ENCODE measurements at regions not wholly inside any gene's neighbourhood (a gene's known extent, or its start where the extent isn't known, plus 50 kb on each side); places are given as distances from the start of the nearest gene placed in this dataset.

DNA sequence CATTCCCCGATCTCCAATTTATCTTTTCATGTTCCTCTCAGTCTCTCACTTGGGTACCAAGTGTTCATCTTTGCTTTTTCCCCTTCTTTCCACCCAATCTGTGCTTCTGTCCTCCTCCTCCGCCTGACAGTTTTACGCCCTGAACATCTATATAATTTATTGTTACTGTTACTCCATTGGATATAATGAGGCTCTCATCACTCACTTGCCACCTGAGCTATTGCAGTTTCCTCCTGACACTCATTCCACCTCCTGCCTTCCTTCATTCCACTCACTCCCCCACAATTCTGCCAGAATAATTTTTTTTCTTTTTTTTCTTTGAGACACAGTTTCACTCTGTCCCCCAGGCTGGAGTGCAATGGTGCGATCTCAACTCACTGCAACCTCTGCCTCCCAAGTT lies 77.6 kb upstream of the SORBS2 start:
- POLR2A ChIA-PET, result no interaction called here
- Histone ChIP-seq H3K4me3 (ENCODE audit: low read length) (no peak overlapping the region), H3K27ac (ENCODE audit: low read depth, low read length) (no peak overlapping the region), H3K27me3 (ENCODE audit: control insufficient read depth in 2 of 2, insufficient read depth in 2 of 2, low read length in 2 of 2) (no peaks in the 10 kb centered on the region), H3K36me3 (ENCODE audit: control insufficient read depth in 2 of 3, insufficient read depth in 3 of 3, low read length in 3 of 3) (no peaks in the 10 kb centered on the region), H3K9me3 (ENCODE audit: control insufficient read depth in 2 of 3, low read length in 3 of 3) (peaks cover 0 to 3% (median 0%) of the 10 kb centered on the region in 3 experiments), H3K4me1 (ENCODE audit: control insufficient read depth in 2 of 2, insufficient read depth in 2 of 2, low read length in 2 of 2) (no peaks in the 10 kb centered on the region)
- Mint-ChIP-seq H3K9me3 (peaks cover 0 to 18% (median 5%) of the 10 kb centered on the region in 11 donors), H3K4me1 (peaks cover 0 to 5% (median 0%) of the 10 kb centered on the region in 7 donors), H3K4me3 (no peak overlapping the region), H3K36me3 (peaks cover 0 to 5% (median 0%) of the 10 kb centered on the region in 5 donors), H3K27me3 (peaks cover 5 to 50% (median 13%) of the 10 kb centered on the region in 5 donors), H3K27ac (no peak overlapping the region)
- DNase-seq, result no peak
- intact Hi-C loops (cut with micrococcal nuclease), result no loop called here
- CTCF ChIA-PET, result no interaction called here
- ATAC-seq, result no peak

DNA sequence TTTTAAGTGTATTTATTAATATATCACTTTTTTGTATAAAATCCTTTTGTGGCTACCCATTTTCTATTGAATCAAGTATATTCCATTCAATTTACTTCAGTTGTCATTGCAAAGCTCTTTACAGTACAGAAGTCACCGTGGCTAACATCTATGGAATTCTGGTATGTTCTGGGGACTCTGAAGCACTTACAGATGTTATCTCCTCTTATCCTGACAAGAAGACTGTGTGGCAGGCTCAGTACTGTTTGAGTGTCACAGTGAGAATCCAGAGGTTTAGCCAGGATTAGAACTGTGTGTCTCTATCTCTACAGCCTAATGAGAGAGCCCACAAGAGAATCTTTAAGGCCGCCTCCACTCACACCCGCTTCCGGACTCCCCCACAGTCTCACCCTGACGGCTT lies 78.2 kb upstream of the SORBS2 start:
- Mint-ChIP-seq H3K27ac (no peak overlapping the region), H3K27me3 (peaks cover 5 to 49% (median 13%) of the 10 kb centered on the region in 5 donors), H3K9me3 (peaks cover 0 to 18% (median 5%) of the 10 kb centered on the region in 11 donors), H3K36me3 (peaks cover 0 to 5% (median 0%) of the 10 kb centered on the region in 5 donors), H3K4me1 (peaks cover 0 to 5% (median 0%) of the 10 kb centered on the region in 7 donors), H3K4me3 (no peak overlapping the region)
- Histone ChIP-seq H3K4me3 (ENCODE audit: low read length) (no peak overlapping the region), H3K27ac (ENCODE audit: low read depth, low read length) (no peak overlapping the region), H3K4me1 (ENCODE audit: control insufficient read depth in 2 of 2, insufficient read depth in 2 of 2, low read length in 2 of 2) (no peaks in the 10 kb centered on the region), H3K36me3 (ENCODE audit: control insufficient read depth in 2 of 3, insufficient read depth in 3 of 3, low read length in 3 of 3) (no peaks in the 10 kb centered on the region), H3K27me3 (ENCODE audit: control insufficient read depth in 2 of 2, insufficient read depth in 2 of 2, low read length in 2 of 2) (no peaks in the 10 kb centered on the region), H3K9me3 (ENCODE audit: control insufficient read depth in 2 of 3, low read length in 3 of 3) (peaks cover 0 to 3% (median 0%) of the 10 kb centered on the region in 3 experiments)
- no peak for ATAC-seq
- DNase-seq, result no peak
- intact Hi-C loops (cut with micrococcal nuclease), result no loop called here
- ChIA-PET POLR2A (no interaction called here), CTCF (no interaction called here)

DNA sequence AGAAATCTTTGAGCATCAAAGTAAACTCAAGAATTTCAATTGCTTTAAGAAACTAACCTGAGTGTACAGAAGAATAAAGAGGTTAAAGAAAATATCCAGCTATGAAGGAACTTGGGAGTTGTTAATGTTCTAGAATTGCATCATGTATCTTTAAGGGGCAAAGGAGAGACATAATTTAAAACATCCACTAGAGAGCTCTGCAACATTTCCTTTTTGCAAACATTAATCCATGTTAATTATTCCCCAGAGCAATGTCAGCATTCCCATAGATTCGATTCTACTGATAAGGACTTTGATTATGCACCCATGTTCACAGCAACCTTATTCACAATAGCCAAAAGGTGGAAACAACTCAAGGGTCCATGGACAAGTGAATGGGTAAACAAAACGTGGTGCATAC lies 80.2 kb upstream of the SORBS2 start:
- Histone ChIP-seq H3K9me3 (ENCODE audit: control insufficient read depth in 2 of 3, low read length in 3 of 3) (peaks cover 0 to 3% (median 0%) of the 10 kb centered on the region in 3 experiments), H3K27ac (ENCODE audit: low read depth, low read length) (no peak overlapping the region), H3K36me3 (ENCODE audit: control insufficient read depth in 2 of 3, insufficient read depth in 3 of 3, low read length in 3 of 3) (no peaks in the 10 kb centered on the region), H3K4me1 (ENCODE audit: control insufficient read depth in 2 of 2, insufficient read depth in 2 of 2, low read length in 2 of 2) (no peaks in the 10 kb centered on the region), H3K4me3 (ENCODE audit: low read length) (no peak overlapping the region), H3K27me3 (ENCODE audit: control insufficient read depth in 2 of 2, insufficient read depth in 2 of 2, low read length in 2 of 2) (no peaks in the 10 kb centered on the region)
- DNase-seq, result no peak
- Mint-ChIP-seq H3K27ac (no peak overlapping the region), H3K4me3 (no peak overlapping the region), H3K27me3 (peaks cover 3 to 40% (median 5%) of the 10 kb centered on the region in 5 donors), H3K36me3 (peaks cover 0 to 5% (median 0%) of the 10 kb centered on the region in 5 donors), H3K4me1 (peaks cover 0 to 1% (median 0%) of the 10 kb centered on the region in 7 donors), H3K9me3 (peaks cover 0 to 18% (median 5%) of the 10 kb centered on the region in 11 donors)
- POLR2A ChIA-PET, result no interaction called here
- CTCF ChIA-PET, result no interaction called here
- intact Hi-C loops (cut with micrococcal nuclease), result no loop called here
- ATAC-seq, result no peak

DNA sequence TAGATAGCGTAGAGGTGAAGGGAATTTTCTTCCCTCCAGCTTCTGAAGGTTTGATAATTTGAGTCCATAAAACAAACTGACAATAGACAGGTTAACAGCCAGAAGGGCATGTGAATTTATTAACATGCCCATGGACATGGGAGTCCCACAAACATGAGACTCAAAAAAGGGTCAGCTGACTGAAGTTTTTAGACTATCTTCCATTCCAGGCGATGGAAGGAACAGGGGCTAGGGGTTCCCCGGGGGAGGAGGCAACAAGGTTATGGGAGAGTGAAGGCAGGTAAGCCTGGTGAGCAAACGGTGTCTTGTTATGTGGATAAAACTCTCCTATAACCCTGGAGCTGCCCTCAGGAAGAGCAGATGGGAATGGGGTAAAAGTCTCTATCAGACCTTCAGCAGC lies 81.5 kb upstream of the SORBS2 start:
- ATAC-seq (no peak), DNase-seq (no peak)
- Mint-ChIP-seq H3K4me3 (no peak overlapping the region), H3K36me3 (peaks cover 0 to 5% (median 0%) of the 10 kb centered on the region in 5 donors), H3K9me3 (peaks cover 0 to 12% (median 3%) of the 10 kb centered on the region in 11 donors), H3K27me3 (peaks cover 1 to 34% (median 5%) of the 10 kb centered on the region in 5 donors), H3K27ac (no peak overlapping the region), H3K4me1 (no peaks in the 10 kb centered on the region)
- Histone ChIP-seq H3K27me3 (ENCODE audit: control insufficient read depth in 2 of 2, insufficient read depth in 2 of 2, low read length in 2 of 2) (no peaks in the 10 kb centered on the region), H3K27ac (ENCODE audit: low read depth, low read length) (no peak overlapping the region), H3K4me3 (ENCODE audit: low read length) (no peak overlapping the region), H3K36me3 (ENCODE audit: control insufficient read depth in 2 of 3, insufficient read depth in 3 of 3, low read length in 3 of 3) (no peaks in the 10 kb centered on the region), H3K4me1 (ENCODE audit: control insufficient read depth in 2 of 2, insufficient read depth in 2 of 2, low read length in 2 of 2) (no peaks in the 10 kb centered on the region), H3K9me3 (ENCODE audit: control insufficient read depth in 2 of 3, low read length in 3 of 3) (no peaks in the 10 kb centered on the region)
- CTCF ChIA-PET, result no interaction called here
- POLR2A ChIA-PET, result no interaction called here
- intact Hi-C loops (cut with micrococcal nuclease), result no loop called here

DNA sequence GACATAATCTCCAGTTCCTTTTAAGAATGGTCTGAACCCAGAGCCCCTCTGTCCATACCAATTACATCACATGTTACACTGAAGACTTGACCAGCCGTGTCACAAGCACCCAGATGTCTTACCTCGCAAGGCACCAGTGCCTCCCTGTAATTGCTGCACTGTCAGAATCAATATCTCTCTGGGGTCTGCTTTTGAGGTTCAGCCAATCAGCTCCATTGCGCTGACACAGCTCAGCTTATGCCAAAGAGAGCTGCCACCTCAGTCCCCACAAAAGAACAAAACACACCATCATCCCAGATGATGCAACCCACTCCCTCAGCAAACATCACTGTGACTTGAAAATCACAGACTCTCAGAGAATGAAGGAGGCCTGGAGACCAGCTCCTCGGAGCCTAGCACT lies 82.5 kb upstream of the SORBS2 start:
- H3K27me3 Mint-ChIP-seq, result peaks cover 0 to 33% (median 5%) of the 10 kb centered on the region in 5 donors
- no peaks in the 10 kb centered on the region for H3K4me1 ChIP-seq (ENCODE audit: control insufficient read depth in 2 of 2, insufficient read depth in 2 of 2, low read length in 2 of 2)
- H3K36me3 Mint-ChIP-seq, result peaks cover 0 to 1% (median 0%) of the 10 kb centered on the region in 5 donors
- no peak overlapping the region for H3K4me3 Mint-ChIP-seq
- H3K9me3 Mint-ChIP-seq, result peaks cover 0 to 4% (median 0%) of the 10 kb centered on the region in 11 donors
- intact Hi-C loops (cut with micrococcal nuclease), result no loop called here
- no peak overlapping the region for H3K27ac ChIP-seq (ENCODE audit: low read depth, low read length)
- DNase-seq (no peak), ATAC-seq (no peak)
- ChIA-PET POLR2A (no interaction called here), CTCF (no interaction called here)
- H3K36me3 ChIP-seq (ENCODE audit: control insufficient read depth in 2 of 3, insufficient read depth in 3 of 3, low read length in 3 of 3), result no peaks in the 10 kb centered on the region
- no peak overlapping the region for H3K4me3 ChIP-seq (ENCODE audit: low read length)
- H3K4me1 Mint-ChIP-seq, result no peaks in the 10 kb centered on the region
- H3K27me3 ChIP-seq (ENCODE audit: control insufficient read depth in 2 of 2, insufficient read depth in 2 of 2, low read length in 2 of 2), result no peaks in the 10 kb centered on the region
- no peaks in the 10 kb centered on the region for H3K9me3 ChIP-seq (ENCODE audit: control insufficient read depth in 2 of 3, low read length in 3 of 3)
- H3K27ac Mint-ChIP-seq, result no peak overlapping the region

DNA sequence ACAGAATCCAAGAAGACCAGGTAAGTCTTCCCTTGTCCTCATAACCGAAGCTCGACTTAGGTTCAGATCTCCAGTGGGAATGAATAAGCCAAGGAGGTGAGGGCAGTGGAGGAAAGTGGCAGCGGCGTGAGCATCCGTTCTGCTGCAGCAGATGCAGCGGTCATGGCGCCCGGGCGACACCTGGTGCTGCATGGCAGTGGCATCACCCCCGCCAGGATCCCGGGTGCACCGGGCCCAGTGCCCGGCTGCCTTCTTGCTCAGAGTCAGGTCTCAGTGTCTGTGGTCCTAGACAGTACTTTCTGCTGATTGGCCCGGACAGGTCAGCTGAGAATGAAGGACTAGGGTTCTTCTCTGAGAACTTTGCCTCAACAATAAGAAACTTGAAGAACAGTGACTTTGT lies 83.4 kb upstream of the SORBS2 start:
- H3K36me3 Mint-ChIP-seq, result no peaks in the 10 kb centered on the region
- no peak overlapping the region for H3K4me3 Mint-ChIP-seq
- no peaks in the 10 kb centered on the region for H3K4me1 Mint-ChIP-seq
- H3K27me3 Mint-ChIP-seq, result peaks cover 0 to 32% (median 4%) of the 10 kb centered on the region in 5 donors
- intact Hi-C loops (cut with micrococcal nuclease), result no loop called here
- H3K36me3 ChIP-seq (ENCODE audit: control insufficient read depth in 2 of 3, insufficient read depth in 3 of 3, low read length in 3 of 3), result no peaks in the 10 kb centered on the region
- H3K4me3 ChIP-seq (ENCODE audit: low read length), result no peak overlapping the region
- no peaks in the 10 kb centered on the region for H3K9me3 ChIP-seq (ENCODE audit: control insufficient read depth in 2 of 3, low read length in 3 of 3)
- H3K9me3 Mint-ChIP-seq, result peaks cover 0 to 4% (median 0%) of the 10 kb centered on the region in 11 donors
- H3K4me1 ChIP-seq (ENCODE audit: control insufficient read depth in 2 of 2, insufficient read depth in 2 of 2, low read length in 2 of 2), result no peaks in the 10 kb centered on the region
- ChIA-PET CTCF (no interaction called here), POLR2A (no interaction called here)
- ATAC-seq (no peak), DNase-seq (no peak)
- no peak overlapping the region for H3K27ac Mint-ChIP-seq
- no peaks in the 10 kb centered on the region for H3K27me3 ChIP-seq (ENCODE audit: control insufficient read depth in 2 of 2, insufficient read depth in 2 of 2, low read length in 2 of 2)
- no peak overlapping the region for H3K27ac ChIP-seq (ENCODE audit: low read depth, low read length)

DNA sequence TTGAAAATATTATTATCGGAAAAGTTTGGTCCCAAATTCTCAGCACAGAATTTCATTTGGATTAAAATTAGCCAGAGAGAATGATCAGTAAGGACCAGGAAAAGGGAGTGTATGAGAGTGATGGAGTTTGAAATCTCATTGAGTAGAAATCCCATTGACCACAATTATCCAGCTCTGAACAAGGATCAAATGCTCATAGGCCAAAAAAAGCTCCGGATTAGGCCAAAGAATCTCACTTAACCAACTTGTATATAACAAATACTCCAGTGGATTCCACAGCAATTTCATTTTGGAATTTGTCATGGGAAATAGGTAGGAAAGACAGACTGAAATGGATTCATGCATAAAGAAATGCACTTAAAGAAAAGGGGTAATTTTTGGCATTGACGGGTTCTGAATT lies 83.9 kb upstream of the SORBS2 start:
- ChIA-PET CTCF (no interaction called here), POLR2A (no interaction called here)
- Mint-ChIP-seq H3K4me3 (no peak overlapping the region), H3K9me3 (peaks cover 0 to 3% (median 0%) of the 10 kb centered on the region in 11 donors), H3K36me3 (no peaks in the 10 kb centered on the region), H3K27ac (no peak overlapping the region), H3K27me3 (peaks cover 0 to 28% (median 3%) of the 10 kb centered on the region in 5 donors), H3K4me1 (no peaks in the 10 kb centered on the region)
- DNase-seq, result no peak
- Histone ChIP-seq H3K9me3 (ENCODE audit: control insufficient read depth in 2 of 3, low read length in 3 of 3) (no peaks in the 10 kb centered on the region), H3K4me1 (ENCODE audit: control insufficient read depth in 2 of 2, insufficient read depth in 2 of 2, low read length in 2 of 2) (no peaks in the 10 kb centered on the region), H3K4me3 (ENCODE audit: low read length) (no peak overlapping the region), H3K36me3 (ENCODE audit: control insufficient read depth in 2 of 3, insufficient read depth in 3 of 3, low read length in 3 of 3) (no peaks in the 10 kb centered on the region), H3K27ac (ENCODE audit: low read depth, low read length) (no peak overlapping the region), H3K27me3 (ENCODE audit: control insufficient read depth in 2 of 2, insufficient read depth in 2 of 2, low read length in 2 of 2) (no peaks in the 10 kb centered on the region)
- ATAC-seq, result no peak
- intact Hi-C loops (cut with micrococcal nuclease), result no loop called here
